Keratinocyte (primary cell): ENCODE measurements at regions not wholly inside any gene's neighbourhood (a gene's known extent, or its start where the extent isn't known, plus 50 kb on each side); places are given as distances from the start of the nearest gene placed in this dataset.

Source experiments
- EZH2 ChIP-seq: IDR thresholded peaks from one replicate; pipeline ENCODE4 v1.6.1; 2012; ENCODE audit warnings: inconsistent platforms, mild to moderate bottlenecking, low read length, moderate library complexity
- TF ChIP-seq, protein P1 (sequence below), 3 experiments: IDR thresholded peaks in 1 of 3; conservative IDR thresholded peaks in 1 of 3; optimal IDR thresholded peaks in 1 of 3; 2 replicates in 2 of 3; 3 replicates in 1 of 3; pipeline versions ENCODE3 to v1.5.1; 2011; ENCODE audit warnings: low read length in 3 of 3, mild to moderate bottlenecking in 3 of 3, moderate library complexity in 2 of 3, control low read depth in 1 of 3, inconsistent platforms in 1 of 3; ENCODE audit not compliant: insufficient read depth in 2 of 3; ENCODE audit errors: extremely low read depth in 1 of 3

DNA sequence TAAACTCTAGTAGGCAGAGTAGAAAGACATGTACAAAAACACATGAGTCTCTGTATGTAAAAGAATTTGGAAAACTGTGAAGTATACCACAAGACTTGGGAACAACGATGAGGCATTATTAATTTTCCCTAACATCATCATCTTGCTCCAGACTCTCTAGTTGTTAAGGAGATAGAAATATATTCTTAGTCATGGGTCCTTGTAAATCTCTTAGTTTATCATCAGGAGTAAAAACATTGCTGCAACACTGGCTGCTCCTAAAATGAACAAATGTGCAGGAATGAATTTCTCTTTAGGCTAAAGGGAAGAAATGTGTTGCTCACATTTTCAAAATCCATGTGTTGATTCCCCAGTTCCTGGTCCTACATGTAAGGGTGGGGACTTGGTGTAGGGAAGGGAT, 384.6 kb downstream of the STIM2 start:
- TF ChIP-seq, protein P1, sequence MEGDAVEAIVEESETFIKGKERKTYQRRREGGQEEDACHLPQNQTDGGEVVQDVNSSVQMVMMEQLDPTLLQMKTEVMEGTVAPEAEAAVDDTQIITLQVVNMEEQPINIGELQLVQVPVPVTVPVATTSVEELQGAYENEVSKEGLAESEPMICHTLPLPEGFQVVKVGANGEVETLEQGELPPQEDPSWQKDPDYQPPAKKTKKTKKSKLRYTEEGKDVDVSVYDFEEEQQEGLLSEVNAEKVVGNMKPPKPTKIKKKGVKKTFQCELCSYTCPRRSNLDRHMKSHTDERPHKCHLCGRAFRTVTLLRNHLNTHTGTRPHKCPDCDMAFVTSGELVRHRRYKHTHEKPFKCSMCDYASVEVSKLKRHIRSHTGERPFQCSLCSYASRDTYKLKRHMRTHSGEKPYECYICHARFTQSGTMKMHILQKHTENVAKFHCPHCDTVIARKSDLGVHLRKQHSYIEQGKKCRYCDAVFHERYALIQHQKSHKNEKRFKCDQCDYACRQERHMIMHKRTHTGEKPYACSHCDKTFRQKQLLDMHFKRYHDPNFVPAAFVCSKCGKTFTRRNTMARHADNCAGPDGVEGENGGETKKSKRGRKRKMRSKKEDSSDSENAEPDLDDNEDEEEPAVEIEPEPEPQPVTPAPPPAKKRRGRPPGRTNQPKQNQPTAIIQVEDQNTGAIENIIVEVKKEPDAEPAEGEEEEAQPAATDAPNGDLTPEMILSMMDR (optimal IDR thresholded peaks at IDR 0.05 in 1 of 3, IDR thresholded peaks at IDR 0.05 in 1 of 3, conservative IDR thresholded peaks at IDR 0.05 in 1 of 3; ENCODE audit: extremely low read depth in 1 of 3, insufficient read depth in 2 of 3, low read length in 3 of 3) = no peak
- TF ChIP-seq EZH2 = no peak
